AG09319 (cell line): ENCODE measurements at regions not wholly inside any gene's neighbourhood (a gene's known extent, or its start where the extent isn't known, plus 50 kb on each side); places are given as distances from the start of the nearest gene placed in this dataset.

Source experiments
- DNase-seq: peaks from one replicate; pipeline ENCODE4 v3.0.0-alpha.2; 2010; ENCODE audit warnings: low read depth; ENCODE audit errors: extremely low read depth
- TF ChIP-seq, protein P1 (sequence below): IDR thresholded peaks from 2 replicates; pipeline ENCODE4 v1.5.1; 2011; ENCODE audit warnings: low read depth, mild to moderate bottlenecking, inconsistent platforms, low read length, moderate library complexity

DNA sequence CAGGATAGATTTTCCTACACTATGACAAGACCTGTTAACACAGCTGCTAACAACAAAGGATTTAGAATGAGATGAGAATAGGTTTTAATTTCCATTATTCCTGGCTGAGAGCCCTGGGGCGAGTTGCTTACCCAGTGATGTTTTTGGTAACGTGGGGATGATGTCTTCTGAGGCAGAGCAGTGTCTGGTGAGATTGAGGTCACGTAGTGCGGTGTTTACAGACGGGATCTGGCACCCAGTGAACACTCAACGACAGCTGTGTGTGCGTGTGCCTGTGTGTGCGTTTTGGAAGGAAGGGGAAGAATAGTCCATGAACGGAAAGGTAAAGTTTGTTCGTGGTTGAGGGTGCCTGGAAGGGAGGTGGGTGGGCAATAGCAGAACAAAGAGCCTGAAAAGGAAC, 384.7 kb downstream of the C6orf118 start:
- TF ChIP-seq, protein P1, sequence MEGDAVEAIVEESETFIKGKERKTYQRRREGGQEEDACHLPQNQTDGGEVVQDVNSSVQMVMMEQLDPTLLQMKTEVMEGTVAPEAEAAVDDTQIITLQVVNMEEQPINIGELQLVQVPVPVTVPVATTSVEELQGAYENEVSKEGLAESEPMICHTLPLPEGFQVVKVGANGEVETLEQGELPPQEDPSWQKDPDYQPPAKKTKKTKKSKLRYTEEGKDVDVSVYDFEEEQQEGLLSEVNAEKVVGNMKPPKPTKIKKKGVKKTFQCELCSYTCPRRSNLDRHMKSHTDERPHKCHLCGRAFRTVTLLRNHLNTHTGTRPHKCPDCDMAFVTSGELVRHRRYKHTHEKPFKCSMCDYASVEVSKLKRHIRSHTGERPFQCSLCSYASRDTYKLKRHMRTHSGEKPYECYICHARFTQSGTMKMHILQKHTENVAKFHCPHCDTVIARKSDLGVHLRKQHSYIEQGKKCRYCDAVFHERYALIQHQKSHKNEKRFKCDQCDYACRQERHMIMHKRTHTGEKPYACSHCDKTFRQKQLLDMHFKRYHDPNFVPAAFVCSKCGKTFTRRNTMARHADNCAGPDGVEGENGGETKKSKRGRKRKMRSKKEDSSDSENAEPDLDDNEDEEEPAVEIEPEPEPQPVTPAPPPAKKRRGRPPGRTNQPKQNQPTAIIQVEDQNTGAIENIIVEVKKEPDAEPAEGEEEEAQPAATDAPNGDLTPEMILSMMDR = no peak
- no peak for DNase-seq

DNA sequence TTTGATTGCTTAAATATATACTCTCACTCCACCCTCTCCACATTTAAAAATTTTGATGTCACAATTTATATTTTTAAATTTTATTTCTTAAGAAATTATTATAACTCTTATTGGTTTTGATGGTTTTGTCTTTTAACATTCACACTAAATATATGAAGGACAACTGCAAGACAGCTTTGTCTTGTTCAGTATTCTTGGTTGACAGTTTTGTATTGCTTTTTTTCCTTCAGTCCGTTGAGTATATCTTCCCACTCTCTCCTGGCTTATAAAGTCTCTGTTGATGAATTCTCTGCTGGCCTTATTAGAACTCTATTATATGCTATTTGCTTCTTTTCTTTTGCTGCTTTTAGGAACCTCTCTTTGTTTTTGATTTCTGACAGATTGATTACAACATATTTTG, 392.2 kb downstream of the C6orf118 start:
- DNase-seq = no peak
- TF ChIP-seq, protein P1 = no peak

DNA sequence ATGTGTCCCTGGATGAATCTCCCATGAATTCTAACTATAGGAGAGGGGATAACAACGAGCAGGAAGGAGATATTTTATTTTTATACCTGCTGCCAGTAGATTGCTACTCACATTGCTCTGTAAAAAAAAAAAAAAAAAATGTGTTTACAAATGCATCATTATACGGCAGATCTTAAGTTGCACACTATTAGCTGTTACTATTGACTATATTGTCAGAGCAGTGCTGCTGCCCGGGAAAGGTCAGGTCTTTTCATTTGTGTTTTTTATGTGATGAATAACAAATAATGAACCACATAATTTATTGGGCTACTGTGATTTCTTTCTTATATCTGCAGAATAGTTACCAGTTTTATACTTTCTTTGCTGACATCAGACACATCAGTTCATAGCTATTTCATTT, 393.3 kb downstream of the C6orf118 start:
- DNase-seq = no peak
- TF ChIP-seq, protein P1 = no peak

DNA sequence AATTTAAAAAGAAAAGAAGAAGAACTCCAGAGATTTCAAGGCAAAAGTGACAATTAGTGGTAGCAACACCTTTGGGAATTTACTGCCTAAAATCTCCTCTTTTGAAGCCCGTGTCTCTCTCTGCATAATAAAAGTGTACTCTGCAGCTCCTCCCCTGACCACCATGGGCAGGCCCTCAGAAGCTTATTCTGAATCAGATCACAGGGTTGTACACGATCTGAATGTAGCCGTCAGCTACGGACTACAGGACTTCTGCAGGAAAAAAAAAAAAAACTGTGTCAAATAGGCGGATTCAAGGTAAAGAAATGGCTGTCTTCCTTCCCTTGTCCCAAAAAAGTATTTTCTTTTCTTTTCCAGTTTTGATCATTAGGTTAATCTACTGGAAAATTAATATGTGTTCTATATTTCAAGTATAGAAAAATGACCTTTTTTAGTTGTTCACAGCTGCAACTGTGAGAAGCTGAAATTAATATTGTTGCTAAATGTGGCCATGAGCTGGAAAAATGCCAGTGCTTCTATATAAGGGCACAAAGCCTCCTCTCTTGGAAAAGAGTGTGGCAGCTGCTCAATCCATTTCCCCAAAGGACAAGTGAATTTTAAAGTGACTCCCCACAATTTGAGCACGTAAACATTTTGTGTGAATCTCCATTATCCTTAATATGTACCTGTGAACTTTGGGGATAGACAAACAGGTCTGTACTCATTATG, 397.4 kb downstream of the C6orf118 start:
- no peak for DNase-seq

DNA sequence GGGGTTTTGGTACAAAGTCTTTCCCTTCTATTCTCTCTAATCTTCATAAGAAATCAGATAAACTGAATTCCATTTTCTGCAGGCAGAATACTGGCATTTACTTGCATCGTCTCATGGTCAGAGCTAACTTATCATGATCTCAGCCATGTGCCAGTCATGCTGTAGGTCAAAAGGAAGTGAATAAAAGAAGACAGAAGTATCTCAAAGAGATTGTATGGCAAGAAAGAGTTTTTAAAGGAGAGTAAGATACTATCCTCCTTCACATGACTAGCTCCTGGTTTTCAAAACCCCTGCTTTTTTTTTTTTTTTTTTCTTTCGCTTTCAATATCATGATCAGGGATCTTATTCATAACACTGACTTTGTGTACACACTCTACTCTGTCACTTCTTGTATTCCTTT, 398.3 kb downstream of the C6orf118 start:
- TF ChIP-seq, protein P1 = no peak
- no peak for DNase-seq

More for the DNA sequence above, 397.4 kb downstream of the C6orf118 start:
- TF ChIP-seq, protein P1 = no peak

DNA sequence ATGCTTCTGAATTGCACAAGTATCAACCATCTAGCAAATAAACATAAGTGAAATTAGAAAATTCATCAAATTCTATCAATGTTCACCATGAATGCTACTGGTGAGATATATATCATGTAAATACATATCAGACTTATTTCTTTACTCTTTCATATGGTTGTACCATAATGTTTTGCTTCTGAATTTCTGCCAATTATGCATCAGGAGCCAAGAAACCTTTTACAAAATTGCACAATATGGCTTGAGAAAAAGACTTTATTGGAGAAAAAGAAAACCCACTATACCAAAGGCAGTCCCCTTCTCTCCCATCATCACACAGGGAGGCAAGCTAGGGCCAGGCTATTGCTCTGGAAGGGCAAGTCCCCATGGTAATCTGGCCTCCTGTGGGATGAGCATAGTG, 402.6 kb downstream of the C6orf118 start:
- TF ChIP-seq, protein P1 = no peak
- DNase-seq = no peak

DNA sequence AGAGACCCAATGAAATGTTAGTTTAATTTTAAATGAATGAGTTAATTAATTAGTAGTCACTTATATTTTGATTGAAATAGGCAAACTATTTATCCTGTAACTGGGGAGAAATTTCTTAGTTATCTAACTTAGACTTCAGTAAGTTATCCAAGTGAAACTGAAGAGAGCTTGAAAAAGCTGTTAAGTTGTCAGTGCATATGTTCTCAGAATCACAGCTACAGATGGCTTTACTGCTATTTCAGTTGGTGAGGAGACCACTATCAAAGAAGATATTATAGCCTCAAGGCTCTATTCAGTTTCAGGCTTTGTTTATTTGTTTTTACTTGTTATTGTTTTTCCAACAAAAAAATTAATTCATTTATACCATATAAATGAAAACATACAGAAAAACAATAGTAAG, 404.1 kb downstream of the C6orf118 start:
- TF ChIP-seq, protein P1 = no peak

More for the DNA sequence above, 404.1 kb downstream of the C6orf118 start:
- no peak for DNase-seq
